ENCODE measurements at regions not wholly inside any gene's neighbourhood (a gene's known extent, or its start where the extent isn't known, plus 50 kb on each side); places are given as distances from the start of the nearest gene placed in this dataset.
"Not testable (repeated sequence)": the region's sequence is repeated elsewhere in the genome, so short reads cannot be mapped to it uniquely, and the experiment has no call there.

DNA sequence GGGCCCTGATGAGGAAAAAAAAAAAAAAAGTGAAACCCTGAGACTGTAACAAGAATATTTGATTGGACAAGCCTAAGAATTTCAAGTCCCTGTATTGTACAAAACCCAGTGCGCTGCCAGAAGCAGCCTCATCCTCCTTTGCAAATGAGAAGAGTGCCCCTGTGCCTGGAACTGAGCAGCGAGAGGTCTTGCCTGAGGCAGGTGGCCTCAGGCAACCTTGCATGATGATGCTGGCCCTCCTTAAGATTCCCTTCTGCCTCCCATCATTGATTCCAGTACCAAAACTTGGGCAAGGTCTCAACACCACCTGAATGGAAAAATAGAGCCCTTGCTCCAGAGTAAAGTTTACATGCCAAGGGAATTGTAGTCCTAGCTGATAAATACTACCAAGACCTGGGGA lies 129.6 kb upstream of the RAB4A start:
- DNase-seq = no peak

DNA sequence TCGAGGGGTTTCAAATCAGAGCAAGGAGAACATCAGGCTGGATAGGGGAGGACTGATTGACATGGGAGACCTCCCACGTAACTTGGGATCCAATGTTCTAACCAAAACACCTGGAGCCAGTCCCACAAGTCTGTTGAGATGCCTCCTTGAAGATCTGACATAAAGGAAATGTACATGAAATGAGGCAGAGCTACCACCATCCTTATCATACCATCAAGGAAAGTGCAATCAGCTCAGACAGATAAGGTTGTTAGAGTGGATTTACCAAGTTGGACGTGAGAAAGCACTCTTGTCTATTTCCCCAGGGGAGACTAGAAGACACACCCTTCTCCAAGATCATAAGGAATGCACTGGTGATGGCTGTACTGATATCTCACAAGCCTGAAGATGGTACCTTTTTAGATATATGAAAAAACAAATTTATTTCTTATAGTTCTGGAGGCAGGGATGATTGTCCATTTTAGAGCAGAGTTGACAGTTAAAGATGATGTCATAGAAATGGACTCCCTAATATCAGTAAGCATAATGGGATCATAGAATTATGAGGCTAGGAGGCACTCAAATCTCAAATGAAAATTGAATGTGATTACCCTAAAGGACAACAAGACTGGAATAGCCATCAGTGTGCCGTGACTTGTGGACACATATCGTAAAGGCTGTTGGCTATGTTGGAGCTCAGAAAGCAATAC lies 129.1 kb upstream of the RAB4A start:
- no peak for DNase-seq

DNA sequence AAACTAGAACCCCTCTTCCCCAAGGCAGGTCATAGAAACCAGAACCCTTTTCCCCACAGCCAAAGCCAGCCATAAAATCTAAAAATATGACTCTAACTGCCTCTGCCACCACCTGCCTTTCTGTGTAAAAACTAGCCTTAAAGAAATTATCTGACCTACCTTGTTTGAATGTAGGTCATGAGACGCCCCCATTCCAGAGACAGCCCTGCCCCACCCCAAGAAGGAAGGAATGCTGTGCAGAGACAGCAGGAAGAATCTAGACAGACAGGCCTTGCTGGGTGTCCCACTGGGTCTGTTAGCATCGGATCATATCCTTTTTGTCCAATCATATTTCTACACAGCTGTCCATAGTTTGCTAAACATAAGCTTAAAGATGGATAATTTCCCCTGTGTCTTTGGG lies 128.4 kb upstream of the RAB4A start:
- DNase-seq = no peak

DNA sequence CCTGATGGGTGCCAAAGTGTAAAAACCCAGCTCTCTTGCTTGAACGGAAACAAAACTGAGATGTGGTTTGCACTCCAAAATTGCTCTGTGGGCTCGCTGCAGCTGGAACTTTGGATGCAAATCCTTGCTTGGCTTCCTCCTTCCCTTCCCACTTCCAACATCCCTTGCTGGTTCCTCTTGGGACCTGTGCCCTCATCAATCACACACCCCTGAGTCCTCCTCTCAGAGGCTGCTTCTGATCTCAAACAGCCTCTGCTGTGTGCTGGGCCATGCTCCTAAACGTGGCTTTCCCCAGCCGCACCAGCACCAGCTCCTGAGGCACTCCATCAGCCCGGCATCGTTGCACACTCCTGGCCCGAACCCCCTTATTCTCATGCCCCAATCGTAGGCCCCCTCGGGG lies 124.3 kb upstream of the RAB4A start:
- no peak for DNase-seq

DNA sequence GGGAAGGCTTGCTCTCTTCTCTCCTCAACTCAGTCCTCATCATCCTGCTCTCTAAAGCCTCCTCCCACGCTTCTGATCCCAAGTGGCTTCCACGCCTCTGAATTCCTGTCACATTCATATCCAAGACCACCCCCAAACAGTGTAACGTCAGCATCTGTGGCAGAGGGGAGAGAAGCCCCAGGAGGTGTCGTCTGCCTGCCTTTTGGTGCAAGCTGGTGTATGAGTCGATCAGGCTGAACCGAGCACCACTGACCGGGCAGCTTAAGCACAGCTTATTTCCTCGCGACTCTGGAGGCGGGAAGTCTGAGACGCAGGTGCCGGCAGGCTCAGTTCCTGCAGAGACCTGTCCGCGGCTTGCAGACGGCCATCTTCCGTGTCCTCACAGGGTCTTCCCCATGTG lies 123.8 kb upstream of the RAB4A start:
- no peak for DNase-seq

DNA sequence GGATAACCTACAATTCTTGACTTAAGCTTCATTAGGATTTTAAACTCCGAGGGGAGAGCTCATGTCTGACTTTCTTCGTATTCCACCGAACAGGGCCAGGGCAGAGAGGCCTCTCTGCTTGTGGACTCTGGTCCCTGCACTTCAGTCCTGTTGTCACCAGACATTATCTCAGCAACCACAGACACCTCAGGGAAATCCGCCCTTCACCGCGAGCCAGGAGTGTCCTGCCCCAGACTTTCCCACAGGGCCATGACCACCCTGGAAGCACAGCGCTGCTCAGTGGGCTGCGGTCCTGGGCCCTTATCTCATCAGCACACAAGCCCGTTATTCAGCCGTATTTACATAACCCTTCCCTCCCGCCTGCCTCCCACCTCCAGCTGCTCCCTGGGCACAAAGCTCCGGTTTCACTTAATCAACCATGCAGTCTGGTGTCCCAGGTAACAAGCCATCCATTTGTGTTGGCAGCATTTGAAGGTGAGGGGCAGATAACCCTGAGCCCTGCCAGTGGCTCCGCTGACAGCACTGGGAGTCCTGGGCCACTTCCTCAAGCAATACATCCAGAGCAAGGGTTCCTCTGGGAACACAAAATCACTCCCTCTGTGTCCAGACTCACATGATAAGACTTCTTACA lies 122.8 kb upstream of the RAB4A start:
- DNase-seq = no peak

DNA sequence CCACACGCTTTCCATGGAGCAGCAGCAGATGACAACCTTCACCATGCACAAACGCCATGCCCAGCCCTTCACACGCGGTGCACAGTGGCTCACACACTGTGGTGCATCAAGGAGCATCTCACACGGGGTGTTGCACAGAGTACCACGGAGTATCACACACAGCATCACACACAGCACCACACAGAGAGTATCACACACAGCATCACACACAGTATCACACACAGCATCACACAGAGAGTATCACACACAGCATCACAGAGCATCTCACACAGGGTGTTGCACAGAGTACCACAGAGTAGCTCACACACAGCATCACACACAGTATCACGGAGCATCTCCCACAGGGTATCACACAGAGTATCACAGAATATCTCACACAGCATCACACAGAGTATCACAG lies 122.2 kb upstream of the RAB4A start:
- no peak for DNase-seq

DNA sequence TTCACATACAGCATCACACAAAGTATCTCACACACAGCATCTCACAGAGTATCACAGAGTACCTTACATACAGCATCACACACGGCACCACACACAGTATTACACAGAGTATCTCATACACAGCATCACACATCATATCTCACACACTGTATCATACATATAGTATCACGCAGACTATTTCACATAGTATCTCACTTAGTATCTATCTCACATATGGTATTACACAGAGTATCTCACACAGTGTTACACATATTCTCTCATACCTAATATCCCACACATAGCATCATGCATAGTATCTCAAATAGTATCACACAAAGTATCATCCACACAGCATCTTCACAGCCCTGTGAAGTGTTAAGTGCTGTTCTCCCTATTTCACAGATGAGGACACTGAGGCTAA lies 121.5 kb upstream of the RAB4A start:
- no peak for DNase-seq

DNA sequence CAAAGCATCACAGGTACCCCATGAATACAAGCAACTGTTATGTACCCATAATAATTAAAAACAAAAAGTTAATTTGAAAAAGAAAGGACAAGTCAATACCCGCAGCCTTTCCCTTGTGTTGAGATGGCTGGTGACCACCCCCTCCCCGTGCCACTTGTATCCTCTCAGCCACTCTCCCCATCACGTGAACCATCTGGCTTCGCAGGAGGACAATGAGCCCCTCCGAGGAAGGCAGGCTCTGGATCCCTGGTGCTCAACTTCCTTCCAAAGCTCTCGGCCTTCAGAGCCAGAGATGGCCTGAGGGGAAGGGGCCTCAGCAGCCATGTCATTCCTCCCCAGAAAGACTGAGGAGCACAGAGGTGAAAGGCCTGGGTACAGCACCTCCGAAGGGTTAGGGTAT lies 120.4 kb upstream of the RAB4A start:
- no peak for DNase-seq

DNA sequence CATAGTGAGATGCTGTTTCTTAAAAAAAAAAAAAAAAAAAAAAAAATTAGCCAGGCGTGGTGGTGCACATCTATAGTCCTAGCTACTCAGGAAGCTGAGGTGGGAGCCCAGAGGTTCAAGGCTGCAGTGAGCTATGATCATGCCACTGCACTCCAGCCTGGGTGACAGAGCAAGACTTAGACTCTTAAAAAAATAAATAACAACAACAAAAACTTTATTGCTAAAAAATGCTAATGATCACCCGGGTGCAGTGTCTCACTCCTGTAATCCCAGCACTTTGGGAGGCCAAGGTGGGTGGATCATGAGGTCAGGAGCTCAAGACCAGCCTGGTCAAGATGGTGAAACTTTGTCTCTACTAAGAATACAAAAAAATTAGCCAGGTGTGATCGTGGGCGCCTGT lies 119.5 kb upstream of the RAB4A start:
- not testable (repeated sequence) for DNase-seq

DNA sequence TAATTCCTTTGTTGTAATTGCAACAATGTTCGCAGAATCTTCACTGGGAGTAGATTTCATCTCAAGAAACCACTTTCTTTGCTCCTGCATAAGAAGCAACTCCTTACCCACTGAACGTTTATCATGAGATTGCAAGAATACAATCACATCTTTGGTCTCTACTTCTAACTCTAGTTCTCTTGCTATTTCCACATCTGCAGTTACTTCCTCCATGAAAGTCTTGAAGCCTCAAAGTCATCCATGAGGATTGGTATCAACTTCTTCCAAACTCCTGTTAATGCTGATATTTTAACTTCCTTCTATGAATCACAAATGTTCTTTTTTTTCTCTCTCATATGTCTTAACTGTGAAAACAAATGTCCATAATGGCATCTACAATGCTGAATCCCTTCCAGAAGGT lies 118.6 kb upstream of the RAB4A start:
- no peak for DNase-seq

DNA sequence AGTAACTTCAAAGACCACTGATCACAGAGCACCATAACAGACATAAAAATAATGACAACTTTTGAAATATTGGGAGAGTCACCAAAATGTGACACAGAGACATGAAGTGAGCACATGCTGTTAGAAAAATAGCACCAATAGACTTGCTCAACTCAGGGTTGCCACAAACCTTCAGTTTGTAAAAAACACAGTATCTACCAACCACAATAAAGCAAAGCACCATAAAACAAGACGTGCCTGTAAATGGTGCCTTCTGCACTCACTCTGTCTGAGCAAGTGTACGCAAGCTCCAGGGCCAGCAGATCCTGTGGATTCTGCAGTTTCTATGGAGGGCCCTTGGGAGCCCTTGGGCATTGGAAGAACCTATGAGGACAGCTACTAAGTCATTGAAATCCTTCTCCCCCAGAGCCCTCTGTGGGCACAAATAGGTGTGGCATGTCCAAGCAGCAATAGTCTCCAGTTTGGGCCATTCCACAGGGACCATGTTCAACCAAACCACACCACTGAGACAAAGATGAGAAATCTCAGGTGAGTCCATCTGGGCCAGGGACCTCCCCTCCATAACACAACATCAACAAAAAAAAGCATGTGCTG lies 116.9 kb upstream of the RAB4A start:
- no peak for DNase-seq

DNA sequence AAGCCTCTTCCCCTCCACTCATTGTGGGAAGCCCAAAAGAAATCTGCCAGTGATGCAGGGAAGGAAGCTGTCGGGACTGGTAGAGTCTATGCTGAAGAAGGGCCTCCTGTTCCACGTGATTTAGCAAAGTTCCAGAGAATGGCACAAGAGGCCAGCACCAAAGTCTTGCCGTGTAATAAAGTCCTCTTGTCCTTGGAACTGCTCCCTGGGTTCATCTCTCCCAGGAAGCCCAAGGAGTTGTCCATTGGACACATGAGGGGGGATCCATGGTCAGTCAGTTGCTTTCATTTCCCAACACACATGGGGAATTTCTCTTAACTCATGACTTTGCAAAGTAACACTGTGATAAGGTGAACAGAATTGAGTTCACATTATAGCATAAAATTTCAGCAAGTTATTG lies 116.1 kb upstream of the RAB4A start:
- DNase-seq = no peak

DNA sequence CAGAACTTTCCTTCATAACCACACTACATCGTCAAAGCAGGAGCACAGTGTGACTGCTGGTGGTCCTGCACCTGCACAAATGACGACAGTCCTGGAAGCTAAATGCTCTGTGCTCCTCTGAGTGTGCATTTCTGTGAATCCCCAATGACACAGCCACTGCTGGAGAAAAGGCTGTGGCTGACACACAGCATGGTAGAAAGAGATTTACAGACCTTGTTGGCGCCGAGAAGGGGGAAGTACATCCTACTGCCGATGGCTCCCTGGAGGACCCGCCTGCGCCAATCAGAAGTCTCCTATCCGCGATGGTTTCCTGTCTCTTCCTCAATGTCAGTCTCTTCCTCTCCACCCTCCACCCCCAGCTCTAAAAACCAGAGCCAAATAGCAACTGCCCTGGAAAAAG lies 115.4 kb upstream of the RAB4A start:
- DNase-seq = peak; percentile 33 to 61

DNA sequence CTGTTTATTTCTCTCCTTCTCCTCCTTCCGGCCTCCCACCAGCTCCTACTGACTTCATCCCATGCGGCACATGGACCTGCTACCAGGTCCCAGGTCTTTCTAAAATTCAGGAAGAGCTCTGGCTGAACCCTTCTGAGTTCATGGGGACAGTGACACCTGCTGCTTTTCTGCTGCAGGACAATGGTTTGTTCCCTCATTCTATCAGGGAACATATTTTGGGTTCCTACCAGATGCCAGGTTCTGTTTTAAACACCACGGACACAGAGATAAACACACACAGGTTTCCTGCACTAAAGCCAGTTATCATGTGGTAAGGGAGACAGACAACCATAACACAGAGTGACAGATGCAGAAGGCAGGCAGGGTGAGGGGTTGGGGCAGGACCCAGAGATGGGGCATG lies 114.0 kb upstream of the RAB4A start:
- peak in 1 of 2 donors; percentile 13 for DNase-seq

DNA sequence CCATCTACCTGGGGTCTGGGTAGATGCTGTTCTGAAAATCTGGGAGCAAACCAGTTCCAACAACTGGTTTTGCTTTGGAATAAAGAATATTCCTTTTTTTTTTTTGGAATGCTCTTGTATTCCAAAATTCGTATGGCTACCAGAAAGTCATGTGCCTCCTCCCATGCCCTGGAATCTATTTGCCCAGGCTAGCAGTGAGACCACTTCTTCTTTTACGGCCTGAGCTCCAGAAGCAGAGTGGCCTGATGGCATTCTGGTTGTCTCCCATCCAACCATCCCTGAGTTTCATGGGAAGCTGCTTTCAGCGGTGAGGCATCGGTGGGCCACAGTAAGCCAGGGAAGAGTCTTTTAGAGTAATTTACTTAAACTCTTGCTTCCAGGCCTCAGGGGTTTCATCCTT lies 113.4 kb upstream of the RAB4A start:
- DNase-seq = no peak

DNA sequence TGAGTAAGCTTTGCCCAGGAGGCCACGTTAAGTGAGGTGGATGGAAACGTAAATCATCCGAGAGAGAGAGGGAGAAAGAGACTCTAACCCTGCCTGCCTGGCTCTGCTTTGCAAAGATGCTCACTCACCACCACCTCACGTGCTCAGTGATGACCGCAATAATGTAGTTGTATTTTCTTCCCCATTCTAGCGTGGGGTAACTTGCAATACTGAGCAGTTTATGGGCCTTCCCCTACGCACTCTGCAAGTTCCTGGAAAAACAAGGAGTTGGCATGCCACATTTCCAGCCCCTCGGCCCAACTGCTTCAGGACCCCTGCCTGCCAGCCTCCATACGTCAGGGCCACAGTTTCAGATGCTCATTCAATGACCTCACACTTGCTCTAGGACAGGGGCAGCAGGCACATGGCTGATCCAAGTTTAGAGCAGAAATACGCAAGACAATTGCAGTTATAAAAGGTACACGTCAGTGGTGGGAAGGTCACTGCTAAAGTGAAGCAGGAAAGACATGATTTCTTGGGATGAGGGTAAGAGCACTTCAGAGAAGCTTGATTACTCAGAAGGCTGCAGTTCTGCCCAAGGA lies 112.5 kb upstream of the RAB4A start:
- DNase-seq = peak in 1 of 2 donors; percentile 65

DNA sequence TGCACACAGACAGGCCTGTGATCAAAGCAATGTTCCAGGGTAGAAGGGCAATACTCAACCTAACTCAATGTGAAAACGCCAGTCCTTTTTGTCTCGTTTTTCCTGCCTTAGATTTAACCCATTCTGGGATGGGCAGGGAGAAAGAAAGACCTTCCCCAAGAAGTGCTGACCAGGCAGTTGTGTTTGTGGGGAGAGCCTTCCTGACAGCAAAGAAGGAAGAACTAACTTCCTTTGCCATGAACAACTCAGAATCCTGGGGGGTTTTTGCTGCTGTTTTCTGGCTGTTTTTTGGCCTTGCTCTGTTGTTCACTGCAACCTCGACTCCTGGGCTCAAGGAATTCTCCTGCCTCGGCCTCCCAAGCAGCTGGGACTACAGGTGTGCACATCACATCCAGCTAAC lies 112.0 kb upstream of the RAB4A start:
- no peak for DNase-seq

DNA sequence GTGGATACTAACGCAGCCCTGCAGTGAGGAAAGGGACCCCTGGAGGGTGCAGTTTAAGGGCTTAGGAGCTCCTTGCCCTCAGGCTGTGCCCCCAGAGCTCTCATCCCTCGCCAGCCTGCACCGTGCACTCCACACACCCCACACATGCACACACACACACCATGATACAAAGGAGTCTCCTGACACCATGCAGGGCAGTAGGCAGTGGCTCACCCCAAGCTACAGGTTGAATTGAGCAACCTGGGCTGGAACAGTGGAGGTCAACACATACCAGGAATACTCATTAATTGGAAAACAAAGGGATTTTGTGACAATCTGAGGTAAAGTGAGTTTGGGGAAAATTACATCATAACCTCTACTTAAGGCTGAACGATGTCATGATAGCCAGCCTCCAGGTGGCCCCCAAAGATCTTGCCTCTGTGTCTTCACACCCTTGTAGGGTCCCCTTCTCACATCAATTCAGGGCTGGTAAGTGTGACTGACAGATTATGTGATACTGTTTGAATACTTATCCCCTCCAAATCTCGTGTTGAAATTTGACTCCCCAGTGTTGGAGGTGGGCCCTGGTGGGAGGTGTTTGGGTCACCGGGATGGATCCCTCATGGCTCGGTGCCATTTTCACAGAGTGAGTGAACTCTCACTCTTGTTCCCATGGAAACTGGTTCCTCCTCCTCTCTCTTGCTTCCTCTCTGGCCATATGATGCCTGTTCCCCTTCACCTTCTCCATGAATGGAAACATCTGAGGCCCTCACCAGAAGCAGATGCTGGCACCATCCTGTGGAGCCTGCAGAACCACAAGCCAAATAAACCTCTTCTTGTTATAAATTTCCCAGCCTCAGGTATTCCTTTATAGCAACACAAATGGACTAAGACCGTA lies 111.0 kb upstream of the RAB4A start:
- no peak for DNase-seq

DNA sequence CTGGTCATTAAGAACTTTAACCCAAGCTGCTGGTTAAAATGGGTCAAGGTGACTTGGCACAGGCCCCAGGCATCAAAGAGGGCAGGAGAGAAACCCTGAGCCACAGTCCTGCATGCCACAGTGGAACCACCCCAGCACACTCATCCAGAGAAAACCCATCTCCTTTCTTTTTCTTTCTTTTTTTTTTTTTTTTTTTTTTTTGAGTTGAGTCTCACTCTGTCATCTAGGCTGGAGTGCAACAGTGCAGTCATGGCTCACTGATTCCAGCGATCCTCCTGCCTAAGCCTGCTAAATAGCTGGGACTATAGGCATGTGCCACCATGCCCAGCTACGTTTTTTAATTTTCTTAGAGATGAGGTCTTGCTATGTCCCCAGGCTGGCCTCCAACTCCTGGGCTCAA lies 109.2 kb upstream of the RAB4A start:
- no peak for DNase-seq

DNA sequence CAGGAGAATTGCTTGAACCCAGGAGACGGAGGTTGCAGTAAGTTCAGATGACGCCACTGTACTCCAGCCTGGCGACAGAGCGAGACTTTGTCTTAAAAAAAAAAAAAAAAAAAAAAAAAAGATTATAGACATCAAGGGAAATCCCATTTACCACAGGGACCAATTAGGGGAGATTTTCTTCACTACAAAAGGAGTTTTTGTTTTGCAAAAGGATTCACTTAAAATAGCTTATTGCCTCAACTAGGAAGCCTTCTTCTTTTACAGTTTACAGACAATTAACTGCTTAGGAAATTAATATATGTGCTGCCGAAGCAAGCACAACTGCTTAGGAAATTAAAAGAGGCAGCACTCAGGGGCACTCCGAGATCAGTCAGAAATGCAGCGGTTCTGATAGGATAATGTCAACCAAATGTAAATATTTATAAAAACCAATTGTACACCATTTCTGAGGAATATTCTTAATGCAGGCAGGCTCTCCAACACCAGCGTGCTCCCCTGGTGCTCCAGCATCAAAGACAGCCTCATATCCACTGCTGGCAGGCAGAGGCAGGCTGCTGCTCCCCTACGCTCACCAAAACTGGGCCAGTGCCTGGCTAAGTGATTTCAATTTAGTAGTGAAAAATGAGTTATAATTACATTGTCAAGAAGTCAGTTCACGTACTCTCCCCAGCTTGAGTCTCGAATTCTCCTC lies 107.9 kb upstream of the RAB4A start:
- no peak for DNase-seq

DNA sequence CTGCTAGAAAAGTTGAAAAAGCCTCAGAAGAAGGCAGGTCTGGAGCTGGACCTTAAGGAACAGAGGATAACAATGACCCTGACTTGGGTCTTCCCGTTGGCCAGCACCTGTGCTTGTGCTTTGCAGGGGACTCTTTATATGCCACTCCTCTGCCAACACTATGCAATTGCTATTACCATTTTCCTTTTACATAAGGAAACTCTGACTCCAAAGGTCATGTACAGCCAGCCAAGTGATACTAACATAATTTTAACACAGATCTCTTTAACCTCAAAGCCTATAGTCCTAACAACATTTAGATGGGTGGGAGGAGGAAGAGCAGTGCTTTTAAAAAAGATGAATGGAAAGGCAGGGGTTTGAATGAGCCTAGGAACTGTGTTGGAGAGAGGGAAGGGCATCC lies 106.6 kb upstream of the RAB4A start:
- no peak for DNase-seq
